GM21786 (cell line): ENCODE measurements at regions not wholly inside any gene's neighbourhood (a gene's known extent, or its start where the extent isn't known, plus 50 kb on each side); places are given as distances from the start of the nearest gene placed in this dataset.
"Not testable (repeated sequence)": the region's sequence is repeated elsewhere in the genome, so short reads cannot be mapped to it uniquely, and the experiment has no call there.

Experiments
- ATAC-seq: cut with Tn5 transposase; IDR thresholded peaks from one replicate; pipeline ENCODE4 v1.9.1; 2021; ENCODE audit not compliant: unreplicated experiment

GRCh38 chr5:39674209-39675082, 249.7 kb upstream of the DAB2 start:
- ATAC-seq = no peak

- no peak for ATAC-seq
Measured at GRCh38 chr5:39671561-39671961, 246.8 kb upstream of the DAB2 start.

GRCh38 chr5:39670955-39671354, 246.2 kb upstream of the DAB2 start:
- no peak for ATAC-seq

GRCh38 chr5:39670391-39670790, 245.6 kb upstream of the DAB2 start:
- ATAC-seq = no peak

GRCh38 chr5:39668980-39669379, 244.2 kb upstream of the DAB2 start:
- no peak for ATAC-seq

- no peak for ATAC-seq
Measured at GRCh38 chr5:39665328-39665727, 240.5 kb upstream of the DAB2 start.

- no peak for ATAC-seq
Measured at GRCh38 chr5:39662945-39663344, 238.2 kb upstream of the DAB2 start.

GRCh38 chr5:39661026-39661779, 236.4 kb upstream of the DAB2 start:
- ATAC-seq = no peak

GRCh38 chr5:39660020-39660419, 235.2 kb upstream of the DAB2 start:
- no peak for ATAC-seq

- no peak for ATAC-seq
Measured at GRCh38 chr5:39658866-39659265, 234.1 kb upstream of the DAB2 start.

GRCh38 chr5:39657943-39658342, 233.2 kb upstream of the DAB2 start:
- ATAC-seq = no peak

GRCh38 chr5:39656600-39656999, 231.8 kb upstream of the DAB2 start:
- ATAC-seq = no peak

GRCh38 chr5:39654715-39655114, 229.9 kb upstream of the DAB2 start:
- ATAC-seq = no peak

GRCh38 chr5:39652481-39652880, 227.7 kb upstream of the DAB2 start:
- ATAC-seq = not testable (repeated sequence)

- no peak for ATAC-seq
Measured at GRCh38 chr5:39652036-39652435, 227.3 kb upstream of the DAB2 start.

GRCh38 chr5:39650008-39650762, 225.4 kb upstream of the DAB2 start:
- no peak for ATAC-seq

GRCh38 chr5:39648848-39649227, 224.1 kb upstream of the DAB2 start:
- ATAC-seq = no peak

- ATAC-seq = no peak
Measured at GRCh38 chr5:39648085-39648847, 223.5 kb upstream of the DAB2 start.

GRCh38 chr5:39640552-39640951, 215.8 kb upstream of the DAB2 start:
- ATAC-seq = peak; percentile 79

GRCh38 chr5:39639618-39640089, 214.9 kb upstream of the DAB2 start:
- ATAC-seq = no peak

GRCh38 chr5:39638813-39639212, 214.0 kb upstream of the DAB2 start:
- ATAC-seq = no peak
